ENCODE measurements at regions not wholly inside any gene's neighbourhood (a gene's known extent, or its start where the extent isn't known, plus 50 kb on each side); places are given as distances from the start of the nearest gene placed in this dataset.

DNA sequence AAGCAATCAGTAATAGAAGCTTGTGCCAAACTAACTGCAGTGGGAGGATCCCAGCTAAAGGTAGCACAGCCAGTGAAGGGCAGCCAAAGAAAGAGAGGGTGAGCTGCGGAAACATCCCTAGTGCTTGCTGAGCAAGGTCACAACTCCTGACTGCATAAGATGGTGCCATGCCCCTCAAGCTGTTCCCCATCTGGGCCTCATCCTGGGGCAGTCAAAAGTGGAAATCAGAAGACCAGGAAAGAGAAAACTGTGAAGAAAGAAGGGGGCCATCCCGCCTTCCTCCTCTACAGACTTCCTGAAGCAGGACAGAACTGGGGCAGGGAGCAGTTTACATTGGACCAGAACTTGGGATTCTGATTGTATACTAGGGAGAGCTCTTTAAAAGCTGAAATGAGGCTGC, 159.2 kb downstream of the TNFSF13B start:
- H3K9me3 ChIP-seq (replicated peaks; ENCODE audit: control insufficient read depth, insufficient read depth, low read depth, low read length), result no peaks in the 10 kb centered on the region
- no peak overlapping the region for H3K9ac ChIP-seq (ENCODE audit: insufficient read depth in 1 of 2, low read depth in 2 of 2, low read length in 2 of 2)
- ATAC-seq (no peak), DNase-seq (ENCODE audit: extremely low read depth in 1 of 4, low spot score in 3 of 4) (no peak), FAIRE-seq (no peak)
- H3K27ac ChIP-seq (ENCODE audit: extremely low read depth, low read depth, low read length), result no peak overlapping the region
- intact Hi-C loops (cut with micrococcal nuclease), result no loop called here
- no CpG with 5 or more reads among the region's 2 CpGs for WGBS (ENCODE audit: insufficient coverage, low coverage, missing lambda C conversion rate)
- H3K4me1 ChIP-seq (replicated peaks in 1 of 2; ENCODE audit: control insufficient read depth in 2 of 2, insufficient read depth in 2 of 2, low read length in 2 of 2), result peaks cover 0 to 5% of the 10 kb centered on the region in 2 experiments; a peak in 2 of 5 replicates
- no peaks in the 10 kb centered on the region for H3K36me3 ChIP-seq (ENCODE audit: control insufficient read depth, insufficient read depth, low read length)
- no peaks in the 10 kb centered on the region for H3K27me3 ChIP-seq (ENCODE audit: control insufficient read depth in 2 of 2, insufficient read depth in 2 of 2, low read length in 2 of 2)
- H3K4me3 ChIP-seq, result no peak overlapping the region
- no peak overlapping the region for H2AFZ ChIP-seq (ENCODE audit: low read depth, low read length)
- POLR2A ChIA-PET, result interaction anchor here (0.6 kb wide), 1 partner anchor 12 kb away, joined by 3 read pairs; no protein-coding TSS in a partner anchor
- no TSS peak for BruUV-seq (replicated peaks)
- H3K4me2 ChIP-seq (ENCODE audit: insufficient read depth, low read length), result no peak overlapping the region
- no peaks in the 10 kb centered on the region for H4K20me1 ChIP-seq (replicated peaks; ENCODE audit: control insufficient read depth, insufficient read depth, low read length)
- no peaks in the 10 kb centered on the region for H3K79me2 ChIP-seq (ENCODE audit: control insufficient read depth, insufficient read depth, low read length)
- TF ChIP-seq NR2C1 (IDR thresholded peaks at IDR 0.05), result no peak
- TF ChIP-seq NR2C1 (tag; IDR thresholded peaks at IDR 0.05), result no peak
- no peak for TF ChIP-seq HNRNPUL1 (IDR thresholded peaks at IDR 0.05; ENCODE audit: low read length)
- TF ChIP-seq, protein P1, sequence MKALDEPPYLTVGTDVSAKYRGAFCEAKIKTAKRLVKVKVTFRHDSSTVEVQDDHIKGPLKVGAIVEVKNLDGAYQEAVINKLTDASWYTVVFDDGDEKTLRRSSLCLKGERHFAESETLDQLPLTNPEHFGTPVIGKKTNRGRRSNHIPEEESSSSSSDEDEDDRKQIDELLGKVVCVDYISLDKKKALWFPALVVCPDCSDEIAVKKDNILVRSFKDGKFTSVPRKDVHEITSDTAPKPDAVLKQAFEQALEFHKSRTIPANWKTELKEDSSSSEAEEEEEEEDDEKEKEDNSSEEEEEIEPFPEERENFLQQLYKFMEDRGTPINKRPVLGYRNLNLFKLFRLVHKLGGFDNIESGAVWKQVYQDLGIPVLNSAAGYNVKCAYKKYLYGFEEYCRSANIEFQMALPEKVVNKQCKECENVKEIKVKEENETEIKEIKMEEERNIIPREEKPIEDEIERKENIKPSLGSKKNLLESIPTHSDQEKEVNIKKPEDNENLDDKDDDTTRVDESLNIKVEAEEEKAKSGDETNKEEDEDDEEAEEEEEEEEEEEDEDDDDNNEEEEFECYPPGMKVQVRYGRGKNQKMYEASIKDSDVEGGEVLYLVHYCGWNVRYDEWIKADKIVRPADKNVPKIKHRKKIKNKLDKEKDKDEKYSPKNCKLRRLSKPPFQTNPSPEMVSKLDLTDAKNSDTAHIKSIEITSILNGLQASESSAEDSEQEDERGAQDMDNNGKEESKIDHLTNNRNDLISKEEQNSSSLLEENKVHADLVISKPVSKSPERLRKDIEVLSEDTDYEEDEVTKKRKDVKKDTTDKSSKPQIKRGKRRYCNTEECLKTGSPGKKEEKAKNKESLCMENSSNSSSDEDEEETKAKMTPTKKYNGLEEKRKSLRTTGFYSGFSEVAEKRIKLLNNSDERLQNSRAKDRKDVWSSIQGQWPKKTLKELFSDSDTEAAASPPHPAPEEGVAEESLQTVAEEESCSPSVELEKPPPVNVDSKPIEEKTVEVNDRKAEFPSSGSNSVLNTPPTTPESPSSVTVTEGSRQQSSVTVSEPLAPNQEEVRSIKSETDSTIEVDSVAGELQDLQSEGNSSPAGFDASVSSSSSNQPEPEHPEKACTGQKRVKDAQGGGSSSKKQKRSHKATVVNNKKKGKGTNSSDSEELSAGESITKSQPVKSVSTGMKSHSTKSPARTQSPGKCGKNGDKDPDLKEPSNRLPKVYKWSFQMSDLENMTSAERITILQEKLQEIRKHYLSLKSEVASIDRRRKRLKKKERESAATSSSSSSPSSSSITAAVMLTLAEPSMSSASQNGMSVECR (CRISPR knock-in tag; IDR thresholded peaks at IDR 0.05), result no peak
- TF ChIP-seq ZNF184 (CRISPR knock-in tag; IDR thresholded peaks at IDR 0.05), result no peak
- TF ChIP-seq EWSR1 (IDR thresholded peaks at IDR 0.05; ENCODE audit: borderline replicate concordance, low read depth, partially characterized antibody), result no peak
- no peak for TF ChIP-seq HNRNPH1 (optimal IDR thresholded peaks at IDR 0.05; ENCODE audit: low read depth, low read length)
- TF ChIP-seq ZFP30 (CRISPR knock-in tag; IDR thresholded peaks at IDR 0.05; ENCODE audit: borderline replicate concordance), result no peak
- TF ChIP-seq EGR1 (conservative IDR thresholded peaks at IDR 0.05), result no peak
- TF ChIP-seq CHD2 (IDR thresholded peaks at IDR 0.05; ENCODE audit: low read depth, low read length), result no peak
- TF ChIP-seq, protein P2, sequence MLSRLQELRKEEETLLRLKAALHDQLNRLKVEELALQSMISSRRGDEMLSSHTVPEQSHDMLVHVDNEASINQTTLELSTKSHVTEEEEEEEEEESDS (CRISPR knock-in tag; IDR thresholded peaks at IDR 0.05), result no peak
- TF ChIP-seq SRF (CRISPR knock-in tag; IDR thresholded peaks at IDR 0.05), result no peak
- TF ChIP-seq, protein P3, sequence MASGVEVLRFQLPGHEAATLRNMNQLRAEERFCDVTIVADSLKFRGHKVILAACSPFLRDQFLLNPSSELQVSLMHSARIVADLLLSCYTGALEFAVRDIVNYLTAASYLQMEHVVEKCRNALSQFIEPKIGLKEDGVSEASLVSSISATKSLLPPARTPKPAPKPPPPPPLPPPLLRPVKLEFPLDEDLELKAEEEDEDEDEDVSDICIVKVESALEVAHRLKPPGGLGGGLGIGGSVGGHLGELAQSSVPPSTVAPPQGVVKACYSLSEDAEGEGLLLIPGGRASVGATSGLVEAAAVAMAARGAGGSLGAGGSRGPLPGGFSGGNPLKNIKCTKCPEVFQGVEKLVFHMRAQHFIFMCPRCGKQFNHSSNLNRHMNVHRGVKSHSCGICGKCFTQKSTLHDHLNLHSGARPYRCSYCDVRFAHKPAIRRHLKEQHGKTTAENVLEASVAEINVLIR (CRISPR knock-in tag; IDR thresholded peaks at IDR 0.05), result no peak
- TF ChIP-seq GABPA (tag; conservative IDR thresholded peaks at IDR 0.05; ENCODE audit: low read depth), result no peak
- CTCF ChIA-PET (ENCODE audit: low intra/inter-chr PET ratio), result no interaction called here
- no peaks in the 10 kb centered on the region for H3K9me1 ChIP-seq (ENCODE audit: control insufficient read depth, insufficient read depth, low read length)
- in situ Hi-C loops (cut with MboI), result no loop called here

Measured in K562 (cell line).